ENCODE measurements at regions not wholly inside any gene's neighbourhood (a gene's known extent, or its start where the extent isn't known, plus 50 kb on each side); places are given as distances from the start of the nearest gene placed in this dataset.

DNA sequence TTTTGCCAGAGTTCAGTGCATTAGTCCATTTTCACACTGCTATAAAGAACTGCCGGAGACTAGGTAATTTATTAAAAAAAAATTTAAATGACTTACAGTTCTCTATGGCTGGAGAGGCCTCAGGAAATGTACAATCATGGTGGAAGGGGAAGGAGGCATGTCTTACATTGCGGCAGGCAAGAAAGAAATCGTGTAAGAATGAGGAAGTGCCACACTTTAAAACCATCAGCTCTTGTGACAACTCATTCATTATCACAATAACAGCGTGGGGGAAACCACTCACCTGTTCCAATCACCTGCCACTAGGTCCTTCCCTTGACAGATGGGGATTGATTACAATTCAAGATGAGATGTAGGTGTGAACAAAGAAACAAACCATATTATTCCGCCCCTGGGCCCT, 1361.4 kb downstream of the NSUN3 start:
- TF ChIP-seq, protein P1, sequence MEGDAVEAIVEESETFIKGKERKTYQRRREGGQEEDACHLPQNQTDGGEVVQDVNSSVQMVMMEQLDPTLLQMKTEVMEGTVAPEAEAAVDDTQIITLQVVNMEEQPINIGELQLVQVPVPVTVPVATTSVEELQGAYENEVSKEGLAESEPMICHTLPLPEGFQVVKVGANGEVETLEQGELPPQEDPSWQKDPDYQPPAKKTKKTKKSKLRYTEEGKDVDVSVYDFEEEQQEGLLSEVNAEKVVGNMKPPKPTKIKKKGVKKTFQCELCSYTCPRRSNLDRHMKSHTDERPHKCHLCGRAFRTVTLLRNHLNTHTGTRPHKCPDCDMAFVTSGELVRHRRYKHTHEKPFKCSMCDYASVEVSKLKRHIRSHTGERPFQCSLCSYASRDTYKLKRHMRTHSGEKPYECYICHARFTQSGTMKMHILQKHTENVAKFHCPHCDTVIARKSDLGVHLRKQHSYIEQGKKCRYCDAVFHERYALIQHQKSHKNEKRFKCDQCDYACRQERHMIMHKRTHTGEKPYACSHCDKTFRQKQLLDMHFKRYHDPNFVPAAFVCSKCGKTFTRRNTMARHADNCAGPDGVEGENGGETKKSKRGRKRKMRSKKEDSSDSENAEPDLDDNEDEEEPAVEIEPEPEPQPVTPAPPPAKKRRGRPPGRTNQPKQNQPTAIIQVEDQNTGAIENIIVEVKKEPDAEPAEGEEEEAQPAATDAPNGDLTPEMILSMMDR (IDR thresholded peaks at IDR 0.05; ENCODE audit: insufficient read depth, low read depth, low read length), result no peak
- ChIA-PET POLR2A (no interaction called here), CTCF (no interaction called here)

DNA sequence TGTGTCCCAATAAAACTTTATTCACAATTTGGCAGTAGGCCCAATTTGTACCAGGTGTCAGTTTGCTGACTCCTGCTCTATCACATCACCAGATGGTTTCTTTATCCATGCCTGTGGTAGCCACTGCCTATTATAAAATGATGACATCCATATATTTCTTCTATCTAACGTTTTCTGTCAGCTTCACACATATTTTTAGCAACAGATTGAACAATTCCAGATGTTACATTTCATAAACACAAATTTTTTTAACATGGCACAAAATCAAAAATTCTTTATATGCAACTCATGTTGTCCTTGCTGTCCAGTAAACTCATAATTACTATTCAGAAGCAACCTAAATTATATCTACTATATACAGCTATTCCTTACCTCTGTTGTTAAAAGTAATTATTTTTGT, 1371.6 kb downstream of the NSUN3 start:
- no peak overlapping the region for H3K4me3 ChIP-seq (ENCODE audit: low read depth, low read length)
- ChIA-PET POLR2A (no interaction called here), CTCF (no interaction called here)
- no peaks in the 10 kb centered on the region for H3K36me3 ChIP-seq (ENCODE audit: control insufficient read depth, insufficient read depth, low read length)
- DNase-seq (ENCODE audit: low read depth), result no peak
- H3K27me3 ChIP-seq (ENCODE audit: control insufficient read depth, insufficient read depth, low read length), result no peaks in the 10 kb centered on the region
- TF ChIP-seq, protein P1 (IDR thresholded peaks at IDR 0.05; ENCODE audit: insufficient read depth, low read depth, low read length), result no peak

More for the DNA sequence above, 1361.4 kb downstream of the NSUN3 start:
- H3K27me3 ChIP-seq (ENCODE audit: control insufficient read depth, insufficient read depth, low read length), result no peaks in the 10 kb centered on the region
- no peaks in the 10 kb centered on the region for H3K36me3 ChIP-seq (ENCODE audit: control insufficient read depth, insufficient read depth, low read length)
- H3K4me3 ChIP-seq (ENCODE audit: low read depth, low read length), result no peak overlapping the region
- no peak for DNase-seq (ENCODE audit: low read depth)

DNA sequence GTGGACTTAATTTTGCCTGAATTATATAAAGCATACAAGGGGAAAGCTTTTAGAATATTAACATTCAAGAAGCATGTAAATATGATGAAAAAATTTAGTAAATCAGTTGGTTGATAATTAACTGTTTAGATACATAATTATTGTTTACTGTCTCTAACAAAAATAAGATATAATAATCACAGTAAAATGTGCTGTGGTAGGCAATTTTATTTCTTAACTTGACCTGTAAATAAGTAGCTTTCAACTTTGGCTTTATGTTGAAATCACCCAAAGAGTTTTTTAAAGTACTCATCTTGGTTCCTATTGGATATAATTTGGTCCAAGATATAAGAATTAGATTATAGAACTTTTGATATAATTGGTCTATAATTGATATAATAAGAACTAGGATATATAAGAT, 1374.5 kb downstream of the NSUN3 start:
- Histone ChIP-seq H3K4me3 (ENCODE audit: low read depth, low read length) (no peak overlapping the region), H3K36me3 (ENCODE audit: control insufficient read depth, insufficient read depth, low read length) (no peaks in the 10 kb centered on the region), H3K27me3 (ENCODE audit: control insufficient read depth, insufficient read depth, low read length) (no peaks in the 10 kb centered on the region)
- TF ChIP-seq, protein P1 (IDR thresholded peaks at IDR 0.05; ENCODE audit: insufficient read depth, low read depth, low read length), result no peak
- ChIA-PET CTCF (no interaction called here), POLR2A (no interaction called here)
- no peak for DNase-seq (ENCODE audit: low read depth)

DNA sequence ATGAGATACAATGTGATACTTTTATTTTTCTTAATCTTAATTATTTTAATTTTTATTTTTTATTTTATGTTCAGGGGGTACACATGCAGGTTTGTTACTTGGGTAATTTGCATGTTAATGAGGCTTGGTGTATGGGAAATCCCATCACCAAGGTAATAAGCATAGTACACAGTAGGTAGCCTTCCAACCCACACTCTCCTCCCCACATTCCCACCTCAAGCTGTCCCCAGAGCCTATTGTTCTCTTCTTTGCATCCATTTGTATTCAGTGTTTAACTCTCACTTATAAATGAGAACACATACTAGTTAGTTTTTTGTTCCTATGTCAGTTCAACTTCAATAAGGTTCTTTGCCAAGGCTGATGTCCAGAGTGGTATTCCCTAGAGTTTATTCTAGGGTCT, 1375.4 kb downstream of the NSUN3 start:
- no peaks in the 10 kb centered on the region for H3K36me3 ChIP-seq (ENCODE audit: control insufficient read depth, insufficient read depth, low read length)
- ChIA-PET POLR2A (no interaction called here), CTCF (no interaction called here)

DNA sequence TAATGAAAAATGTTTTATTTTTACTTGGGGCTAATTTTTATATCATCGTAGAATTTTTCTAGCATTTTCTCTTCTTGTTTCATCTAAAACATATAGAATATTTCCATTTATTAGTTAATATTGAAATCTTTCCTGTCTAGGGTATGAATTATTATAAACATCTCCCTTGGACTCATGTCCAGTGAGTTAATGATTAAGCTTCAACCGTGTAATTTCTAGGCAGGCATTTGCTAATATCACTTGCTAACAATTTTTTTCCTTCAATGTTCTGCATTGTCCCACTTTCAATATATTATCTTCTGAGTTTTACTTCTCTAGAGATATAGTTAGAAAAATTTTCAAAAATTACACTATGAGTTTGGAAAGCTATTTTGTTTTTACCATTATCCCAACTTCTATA, 1371.6 kb upstream of the EPHA6 start:
- ChIA-PET POLR2A (no interaction called here), CTCF (no interaction called here)
- TF ChIP-seq, protein P1 (IDR thresholded peaks at IDR 0.05; ENCODE audit: insufficient read depth, low read depth, low read length), result no peak
- Histone ChIP-seq H3K4me3 (ENCODE audit: low read depth, low read length) (no peak overlapping the region), H3K36me3 (ENCODE audit: control insufficient read depth, insufficient read depth, low read length) (no peaks in the 10 kb centered on the region), H3K27me3 (ENCODE audit: control insufficient read depth, insufficient read depth, low read length) (no peaks in the 10 kb centered on the region)
- DNase-seq (ENCODE audit: low read depth), result no peak

More for the DNA sequence above, 1375.4 kb downstream of the NSUN3 start:
- TF ChIP-seq, protein P1 (IDR thresholded peaks at IDR 0.05; ENCODE audit: insufficient read depth, low read depth, low read length), result no peak
- no peak for DNase-seq (ENCODE audit: low read depth)
- no peaks in the 10 kb centered on the region for H3K27me3 ChIP-seq (ENCODE audit: control insufficient read depth, insufficient read depth, low read length)
- no peak overlapping the region for H3K4me3 ChIP-seq (ENCODE audit: low read depth, low read length)

Measured in BJ (cell line).